Tibial nerve (tissue), 3 donors: ENCODE measurements at regions not wholly inside any gene's neighbourhood (a gene's known extent, or its start where the extent isn't known, plus 50 kb on each side); places are given as distances from the start of the nearest gene placed in this dataset.

Source experiments
- POLR2A ChIP-seq, 2 donors: fragments of 450-650 bp; IDR thresholded peaks; one replicate each; pipeline ENCODE4 v1.6.1; 2017; ENCODE audit warnings: antibody characterized with exemption in 2 of 2, mild to moderate bottlenecking in 2 of 2, moderate library complexity in 2 of 2
- TF ChIP-seq, protein P1 (sequence below), 5 experiments: fragments of 200-600 bp in 3 of 5; fragments of 450-650 bp in 2 of 5; sonication (generic) in 3 of 5; IDR thresholded peaks; one replicate each; pipeline ENCODE4 v1.5.1; 2016 to 2019; ENCODE audit warnings: antibody characterized with exemption in 5 of 5, mild to moderate bottlenecking in 3 of 5, moderate library complexity in 2 of 5

DNA sequence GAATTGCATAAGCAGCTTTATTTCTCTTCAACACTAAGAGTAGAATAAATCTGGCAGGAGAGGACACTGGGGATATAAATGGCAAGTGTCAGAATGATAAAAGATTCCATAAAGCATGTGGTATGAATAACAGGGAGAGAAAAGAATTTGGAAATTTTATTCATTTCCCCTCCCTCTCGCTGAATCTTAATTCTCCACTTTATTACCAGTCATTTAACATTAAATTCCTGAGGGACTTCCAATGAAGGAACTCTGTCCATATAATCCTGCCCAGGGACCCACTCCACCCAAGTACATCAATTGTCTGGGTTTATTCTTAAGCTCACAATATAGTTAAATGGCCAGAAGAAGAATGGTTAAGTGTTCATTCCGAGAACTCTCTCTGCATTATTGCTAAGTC, 197.7 kb upstream of the MGAT5 start:
- no peak for TF ChIP-seq POLR2A (IDR thresholded peaks at IDR 0.05)
- TF ChIP-seq, protein P1, sequence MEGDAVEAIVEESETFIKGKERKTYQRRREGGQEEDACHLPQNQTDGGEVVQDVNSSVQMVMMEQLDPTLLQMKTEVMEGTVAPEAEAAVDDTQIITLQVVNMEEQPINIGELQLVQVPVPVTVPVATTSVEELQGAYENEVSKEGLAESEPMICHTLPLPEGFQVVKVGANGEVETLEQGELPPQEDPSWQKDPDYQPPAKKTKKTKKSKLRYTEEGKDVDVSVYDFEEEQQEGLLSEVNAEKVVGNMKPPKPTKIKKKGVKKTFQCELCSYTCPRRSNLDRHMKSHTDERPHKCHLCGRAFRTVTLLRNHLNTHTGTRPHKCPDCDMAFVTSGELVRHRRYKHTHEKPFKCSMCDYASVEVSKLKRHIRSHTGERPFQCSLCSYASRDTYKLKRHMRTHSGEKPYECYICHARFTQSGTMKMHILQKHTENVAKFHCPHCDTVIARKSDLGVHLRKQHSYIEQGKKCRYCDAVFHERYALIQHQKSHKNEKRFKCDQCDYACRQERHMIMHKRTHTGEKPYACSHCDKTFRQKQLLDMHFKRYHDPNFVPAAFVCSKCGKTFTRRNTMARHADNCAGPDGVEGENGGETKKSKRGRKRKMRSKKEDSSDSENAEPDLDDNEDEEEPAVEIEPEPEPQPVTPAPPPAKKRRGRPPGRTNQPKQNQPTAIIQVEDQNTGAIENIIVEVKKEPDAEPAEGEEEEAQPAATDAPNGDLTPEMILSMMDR (IDR thresholded peaks at IDR 0.05): no peak
